SK-N-SH treated with all-trans-retinoic acid at 6 μM for 48 hours (cell line): ENCODE measurements at regions not wholly inside any gene's neighbourhood (a gene's known extent, or its start where the extent isn't known, plus 50 kb on each side); places are given as distances from the start of the nearest gene placed in this dataset.

Experiments used
- ARNTL ChIP-seq: fragments of 450-650 bp; formaldehyde crosslinking; IDR thresholded peaks from 2 replicates; pipeline ENCODE4 v1.5.0; 2020; ENCODE audit warnings: low read depth, mild to moderate bottlenecking, moderate library complexity, borderline replicate concordance
- ZNF565 ChIP-seq: fragments of 450-650 bp; formaldehyde crosslinking; conservative IDR thresholded peaks from 2 replicates; pipeline ENCODE4 v1.5.0; 2020; ENCODE audit warnings: low read depth, mild to moderate bottlenecking, moderate library complexity

- TF ChIP-seq ZNF565 (no peak), ARNTL (CRISPR knock-in tag) (no peak)
These were observed 111.8 kb upstream of the ASTN2 start for GRCh38 chr9:117526674-117527073.
